T-helper 1 cell treated with Interleukin-12 subunit alpha and Interleukin-12 subunit beta and Interleukin-4 antibody, amounts not matched to agents 30 μg/mL and 1 μg/mL, for 36 hours (primary cell): ENCODE measurements at regions not wholly inside any gene's neighbourhood (a gene's known extent, or its start where the extent isn't known, plus 50 kb on each side); places are given as distances from the start of the nearest gene placed in this dataset.

Experiments used
- H3K27ac Mint-ChIP-seq: one replicate; pipeline ENCODE4 v1.8.0; 2021; ENCODE audit warnings: mild to moderate bottlenecking, mixed read lengths
- H3K27me3 Mint-ChIP-seq: one replicate; pipeline ENCODE4 v1.8.0; 2021; ENCODE audit warnings: low read depth, mixed read lengths
- H3K36me3 Mint-ChIP-seq: one replicate; pipeline ENCODE4 v1.8.0; 2021; ENCODE audit warnings: low read depth, mixed read lengths
- H3K4me1 Mint-ChIP-seq: one replicate; pipeline ENCODE4 v1.8.0; 2021; ENCODE audit warnings: low read depth, mixed read lengths
- H3K4me3 Mint-ChIP-seq: one replicate; pipeline ENCODE4 v1.8.0; 2021; ENCODE audit warnings: mild to moderate bottlenecking, moderate library complexity, mixed read lengths
- H3K9me3 Mint-ChIP-seq: one replicate; pipeline ENCODE4 v1.8.0; 2021; ENCODE audit warnings: mixed read lengths

- Mint-ChIP-seq H3K4me1 (peaks cover 13% of the 10 kb centered on the region), H3K36me3 (peaks cover 4% of the 10 kb centered on the region), H3K27me3 (peaks cover 54% of the 10 kb centered on the region), H3K9me3 (peaks cover 23% of the 10 kb centered on the region), H3K4me3 (no peak overlapping the region), H3K27ac (no peak overlapping the region)
Measured at GRCh38 chr10:14391342-14391741, 60.6 kb upstream of the FRMD4A start.

- Mint-ChIP-seq H3K27ac (no peak overlapping the region), H3K9me3 (peaks cover 23% of the 10 kb centered on the region), H3K27me3 (peaks cover 57% of the 10 kb centered on the region), H3K4me3 (no peak overlapping the region), H3K36me3 (peaks cover 4% of the 10 kb centered on the region), H3K4me1 (peaks cover 15% of the 10 kb centered on the region)
Measured at GRCh38 chr10:14389981-14390590, 59.4 kb upstream of the FRMD4A start.

- Mint-ChIP-seq H3K4me3 (no peak overlapping the region), H3K27ac (no peak overlapping the region), H3K4me1 (peaks cover 20% of the 10 kb centered on the region), H3K36me3 (peaks cover 4% of the 10 kb centered on the region), H3K9me3 (peaks cover 3% of the 10 kb centered on the region), H3K27me3 (peaks cover 50% of the 10 kb centered on the region)
Measured at GRCh38 chr10:14385596-14386593, 55.2 kb upstream of the FRMD4A start.

GRCh38 chr10:14384915-14385314 is 54.2 kb upstream of the FRMD4A start:
- no peak overlapping the region for H3K4me3 Mint-ChIP-seq
- H3K4me1 Mint-ChIP-seq = peaks cover 11% of the 10 kb centered on the region
- H3K36me3 Mint-ChIP-seq = peaks cover 4% of the 10 kb centered on the region
- peaks cover 3% of the 10 kb centered on the region for H3K9me3 Mint-ChIP-seq
- peaks cover 47% of the 10 kb centered on the region for H3K27me3 Mint-ChIP-seq
- no peak overlapping the region for H3K27ac Mint-ChIP-seq

GRCh38 chr10:14384116-14384730 is 53.5 kb upstream of the FRMD4A start:
- Mint-ChIP-seq H3K27me3 (peaks cover 47% of the 10 kb centered on the region), H3K9me3 (peaks cover 3% of the 10 kb centered on the region), H3K4me1 (peaks cover 7% of the 10 kb centered on the region), H3K27ac (no peak overlapping the region), H3K4me3 (no peak overlapping the region), H3K36me3 (peaks cover 4% of the 10 kb centered on the region)

- Mint-ChIP-seq H3K36me3 (peaks cover 1% of the 10 kb centered on the region), H3K9me3 (no peaks in the 10 kb centered on the region), H3K27ac (no peak overlapping the region), H3K4me1 (peaks cover 7% of the 10 kb centered on the region), H3K4me3 (no peak overlapping the region), H3K27me3 (peaks cover 48% of the 10 kb centered on the region)
Measured at GRCh38 chr10:14383266-14383665, 52.5 kb upstream of the FRMD4A start.

- Mint-ChIP-seq H3K36me3 (no peaks in the 10 kb centered on the region), H3K27ac (no peak overlapping the region), H3K9me3 (no peaks in the 10 kb centered on the region), H3K4me1 (peaks cover 7% of the 10 kb centered on the region), H3K27me3 (peaks cover 49% of the 10 kb centered on the region), H3K4me3 (no peak overlapping the region)
Measured at GRCh38 chr10:14382531-14382930, 51.8 kb upstream of the FRMD4A start.

GRCh38 chr10:14382022-14382421 is 51.3 kb upstream of the FRMD4A start:
- no peaks in the 10 kb centered on the region for H3K9me3 Mint-ChIP-seq
- peaks cover 54% of the 10 kb centered on the region for H3K27me3 Mint-ChIP-seq
- no peaks in the 10 kb centered on the region for H3K36me3 Mint-ChIP-seq
- H3K4me3 Mint-ChIP-seq = no peak overlapping the region
- H3K4me1 Mint-ChIP-seq = peaks cover 7% of the 10 kb centered on the region
- no peak overlapping the region for H3K27ac Mint-ChIP-seq

GRCh38 chr10:14381475-14381874 is 50.8 kb upstream of the FRMD4A start:
- peaks cover 7% of the 10 kb centered on the region for H3K4me1 Mint-ChIP-seq

GRCh38 chr10:14380746-14381145 is 50.0 kb upstream of the FRMD4A start:
- H3K27me3 Mint-ChIP-seq = peaks cover 53% of the 10 kb centered on the region
- no peaks in the 10 kb centered on the region for H3K9me3 Mint-ChIP-seq
- no peak overlapping the region for H3K4me3 Mint-ChIP-seq
- H3K4me1 Mint-ChIP-seq = peaks cover 5% of the 10 kb centered on the region
- H3K27ac Mint-ChIP-seq = no peak overlapping the region
- H3K36me3 Mint-ChIP-seq = no peaks in the 10 kb centered on the region

More at GRCh38 chr10:14381475-14381874, 50.8 kb upstream of the FRMD4A start:
- no peak overlapping the region for H3K27ac Mint-ChIP-seq
- H3K27me3 Mint-ChIP-seq = peaks cover 53% of the 10 kb centered on the region
- no peaks in the 10 kb centered on the region for H3K36me3 Mint-ChIP-seq
- H3K4me3 Mint-ChIP-seq = no peak overlapping the region
- no peaks in the 10 kb centered on the region for H3K9me3 Mint-ChIP-seq
